Immature natural killer cell (primary cell): ENCODE measurements at regions not wholly inside any gene's neighbourhood (a gene's known extent, or its start where the extent isn't known, plus 50 kb on each side); places are given as distances from the start of the nearest gene placed in this dataset.
"Not testable (repeated sequence)": the region's sequence is repeated elsewhere in the genome, so short reads cannot be mapped to it uniquely, and the experiment has no call there.

ENCODE experiments used
- DNase-seq, 3 donors: peaks; one replicate each; pipeline ENCODE4 v3.0.0; 2022; ENCODE audit warnings: mixed read lengths in 1 of 3
- H3K27ac Mint-ChIP-seq, 6 donors: one replicate each; pipeline ENCODE4 v1.8.0; 2020; ENCODE audit warnings: mixed read lengths in 6 of 6, mild to moderate bottlenecking in 5 of 6, inconsistent platforms in 4 of 6, moderate library complexity in 3 of 6
- H3K27me3 Mint-ChIP-seq, 3 donors: one replicate each; pipeline ENCODE4 v1.8.0; 2020 to 2021; ENCODE audit warnings: low read depth in 3 of 3, mild to moderate bottlenecking in 3 of 3, mixed read lengths in 3 of 3, moderate library complexity in 3 of 3, inconsistent platforms in 1 of 3
- H3K36me3 Mint-ChIP-seq, 3 donors: one replicate each; pipeline ENCODE4 v1.8.0; 2020; ENCODE audit warnings: mixed read lengths in 3 of 3, inconsistent platforms in 2 of 3, mild to moderate bottlenecking in 2 of 3
- H3K4me1 Mint-ChIP-seq, 2 donors: one replicate each; pipeline ENCODE4 v1.8.0; 2020; ENCODE audit warnings: inconsistent platforms in 2 of 2, mild to moderate bottlenecking in 2 of 2, mixed read lengths in 2 of 2, moderate library complexity in 1 of 2
- H3K4me3 Mint-ChIP-seq, 5 donors: one replicate each; pipeline ENCODE4 v1.8.0; 2020; ENCODE audit warnings: mild to moderate bottlenecking in 5 of 5, mixed read lengths in 5 of 5, inconsistent platforms in 3 of 5, moderate library complexity in 3 of 5
- H3K9me3 Mint-ChIP-seq, 6 donors: one replicate each; pipeline ENCODE4 v1.8.0; 2020; ENCODE audit warnings: mild to moderate bottlenecking in 6 of 6, mixed read lengths in 6 of 6, inconsistent platforms in 4 of 6, moderate library complexity in 3 of 6

- H3K27me3 Mint-ChIP-seq, result peaks cover 0 to 1% (median 0%) of the 10 kb centered on the region in 3 donors
- no peaks in the 10 kb centered on the region for H3K4me1 Mint-ChIP-seq
- peaks cover 0 to 2% (median 0%) of the 10 kb centered on the region in 6 donors for H3K9me3 Mint-ChIP-seq
- DNase-seq, result no peak
- peaks cover 0 to 5% (median 0%) of the 10 kb centered on the region in 3 donors for H3K36me3 Mint-ChIP-seq
- H3K27ac Mint-ChIP-seq, result no peak overlapping the region
- H3K4me3 Mint-ChIP-seq, result no peak overlapping the region
Measured at GRCh38 chr5:110257971-110258370, 468.5 kb downstream of the TMEM232 start.

GRCh38 chr5:110258460-110259216, 467.8 kb downstream of the TMEM232 start:
- no peak overlapping the region for H3K4me3 Mint-ChIP-seq
- H3K4me1 Mint-ChIP-seq, result no peaks in the 10 kb centered on the region
- H3K9me3 Mint-ChIP-seq, result peaks cover 0 to 2% (median 0%) of the 10 kb centered on the region in 6 donors
- H3K27ac Mint-ChIP-seq, result no peak overlapping the region
- H3K27me3 Mint-ChIP-seq, result peaks cover 0 to 1% (median 0%) of the 10 kb centered on the region in 3 donors
- no peak for DNase-seq
- peaks cover 0 to 5% (median 0%) of the 10 kb centered on the region in 3 donors for H3K36me3 Mint-ChIP-seq

GRCh38 chr5:110262749-110263148, 463.7 kb downstream of the TMEM232 start:
- H3K9me3 Mint-ChIP-seq, result peaks cover 0 to 2% (median 0%) of the 10 kb centered on the region in 6 donors
- no peak overlapping the region for H3K4me3 Mint-ChIP-seq
- H3K27ac Mint-ChIP-seq, result no peak overlapping the region
- DNase-seq, result no peak
- peaks cover 0 to 5% (median 0%) of the 10 kb centered on the region in 3 donors for H3K36me3 Mint-ChIP-seq
- peaks cover 0 to 2% (median 0%) of the 10 kb centered on the region in 3 donors for H3K27me3 Mint-ChIP-seq
- H3K4me1 Mint-ChIP-seq, result no peaks in the 10 kb centered on the region

- Mint-ChIP-seq H3K9me3 (no peaks in the 10 kb centered on the region), H3K4me3 (no peak overlapping the region), H3K4me1 (no peaks in the 10 kb centered on the region), H3K27me3 (peaks cover 0 to 2% (median 0%) of the 10 kb centered on the region in 3 donors), H3K27ac (no peak overlapping the region), H3K36me3 (peaks cover 0 to 5% (median 0%) of the 10 kb centered on the region in 3 donors)
- no peak for DNase-seq
Measured at GRCh38 chr5:110264661-110265060, 461.8 kb downstream of the TMEM232 start.

- no peaks in the 10 kb centered on the region for H3K9me3 Mint-ChIP-seq
- peaks cover 0 to 5% (median 0%) of the 10 kb centered on the region in 3 donors for H3K36me3 Mint-ChIP-seq
Measured at GRCh38 chr5:110265162-110265561, 461.3 kb downstream of the TMEM232 start.

GRCh38 chr5:110267714-110268113, 458.8 kb downstream of the TMEM232 start:
- peaks cover 0 to 1% (median 0%) of the 10 kb centered on the region in 6 donors for H3K9me3 Mint-ChIP-seq
- DNase-seq, result no peak
- H3K36me3 Mint-ChIP-seq, result no peaks in the 10 kb centered on the region
- no peak overlapping the region for H3K27ac Mint-ChIP-seq
- peaks cover 0 to 4% (median 2%) of the 10 kb centered on the region in 3 donors for H3K27me3 Mint-ChIP-seq
- H3K4me1 Mint-ChIP-seq, result no peaks in the 10 kb centered on the region
- no peak overlapping the region for H3K4me3 Mint-ChIP-seq

More at GRCh38 chr5:110265162-110265561, 461.3 kb downstream of the TMEM232 start:
- peaks cover 0 to 2% (median 0%) of the 10 kb centered on the region in 3 donors for H3K27me3 Mint-ChIP-seq
- DNase-seq, result no peak
- no peaks in the 10 kb centered on the region for H3K4me1 Mint-ChIP-seq
- H3K4me3 Mint-ChIP-seq, result no peak overlapping the region
- H3K27ac Mint-ChIP-seq, result no peak overlapping the region

GRCh38 chr5:110268283-110268682, 458.2 kb downstream of the TMEM232 start:
- H3K27ac Mint-ChIP-seq, result no peak overlapping the region
- peaks cover 0 to 4% (median 2%) of the 10 kb centered on the region in 3 donors for H3K27me3 Mint-ChIP-seq
- H3K4me1 Mint-ChIP-seq, result no peaks in the 10 kb centered on the region
- H3K9me3 Mint-ChIP-seq, result peaks cover 0 to 1% (median 0%) of the 10 kb centered on the region in 6 donors
- H3K4me3 Mint-ChIP-seq, result no peak overlapping the region
- H3K36me3 Mint-ChIP-seq, result no peaks in the 10 kb centered on the region
- DNase-seq, result no peak

GRCh38 chr5:110268985-110269384, 457.5 kb downstream of the TMEM232 start:
- H3K9me3 Mint-ChIP-seq, result peaks cover 0 to 1% (median 0%) of the 10 kb centered on the region in 6 donors
- DNase-seq, result no peak
- no peaks in the 10 kb centered on the region for H3K4me1 Mint-ChIP-seq
- no peak overlapping the region for H3K27ac Mint-ChIP-seq
- no peaks in the 10 kb centered on the region for H3K36me3 Mint-ChIP-seq
- no peak overlapping the region for H3K4me3 Mint-ChIP-seq
- peaks cover 0 to 5% (median under 1%) of the 10 kb centered on the region in 3 donors for H3K27me3 Mint-ChIP-seq

- Mint-ChIP-seq H3K4me1 (no peaks in the 10 kb centered on the region), H3K9me3 (peaks cover 0 to 1% (median 0%) of the 10 kb centered on the region in 6 donors), H3K36me3 (no peaks in the 10 kb centered on the region), H3K4me3 (no peak overlapping the region), H3K27ac (no peak overlapping the region), H3K27me3 (peaks cover 2 to 9% (median 5%) of the 10 kb centered on the region in 3 donors)
- DNase-seq, result no peak
Measured at GRCh38 chr5:110269478-110270142, 456.9 kb downstream of the TMEM232 start.

- Mint-ChIP-seq H3K27ac (no peak overlapping the region), H3K4me1 (no peaks in the 10 kb centered on the region), H3K9me3 (peaks cover 6 to 19% (median 11%) of the 10 kb centered on the region in 6 donors), H3K27me3 (peaks cover 2 to 9% (median 6%) of the 10 kb centered on the region in 3 donors), H3K36me3 (no peaks in the 10 kb centered on the region), H3K4me3 (no peak overlapping the region)
- DNase-seq, result no peak
Measured at GRCh38 chr5:110275878-110276277, 450.6 kb downstream of the TMEM232 start.

GRCh38 chr5:110278449-110278848, 448.0 kb downstream of the TMEM232 start:
- H3K27me3 Mint-ChIP-seq, DNase-seq, H3K4me3 Mint-ChIP-seq, H3K36me3 Mint-ChIP-seq, H3K4me1 Mint-ChIP-seq, H3K27ac Mint-ChIP-seq: not testable (repeated sequence)
- peaks cover 10 to 39% (median 21%) of the 10 kb centered on the region in 6 donors for H3K9me3 Mint-ChIP-seq

- not testable (repeated sequence) for DNase-seq, H3K27ac Mint-ChIP-seq, H3K36me3 Mint-ChIP-seq, H3K4me3 Mint-ChIP-seq, H3K4me1 Mint-ChIP-seq, H3K27me3 Mint-ChIP-seq
- H3K9me3 Mint-ChIP-seq, result peaks cover 11 to 44% (median 23%) of the 10 kb centered on the region in 6 donors
Measured at GRCh38 chr5:110284121-110284520, 442.4 kb downstream of the TMEM232 start.

GRCh38 chr5:110288766-110289511, 437.5 kb downstream of the TMEM232 start:
- Mint-ChIP-seq H3K4me3 (no peak overlapping the region), H3K4me1 (no peaks in the 10 kb centered on the region), H3K9me3 (peaks cover 0 to 22% (median 5%) of the 10 kb centered on the region in 6 donors), H3K36me3 (no peaks in the 10 kb centered on the region), H3K27ac (no peak overlapping the region), H3K27me3 (peaks cover 0 to 4% (median 0%) of the 10 kb centered on the region in 3 donors)
- no peak for DNase-seq

GRCh38 chr5:110289512-110289810, 437.0 kb downstream of the TMEM232 start:
- Mint-ChIP-seq H3K9me3 (peaks cover 0 to 20% (median 5%) of the 10 kb centered on the region in 6 donors), H3K4me1 (no peaks in the 10 kb centered on the region), H3K4me3 (no peak overlapping the region), H3K36me3 (no peaks in the 10 kb centered on the region), H3K27ac (no peak overlapping the region), H3K27me3 (peaks cover 0 to 4% (median 0%) of the 10 kb centered on the region in 3 donors)
- DNase-seq, result no peak
